T-helper 2 cell treated with Interferon-gamma antibody and Interleukin-4, amounts not matched to agents 100 ng/mL and 5 ng/mL, for 36 hours (primary cell): ENCODE measurements at regions not wholly inside any gene's neighbourhood (a gene's known extent, or its start where the extent isn't known, plus 50 kb on each side); places are given as distances from the start of the nearest gene placed in this dataset.

ENCODE experiments used
- intact Hi-C: fragments of 100-400 bp; cut with micrococcal nuclease; formaldehyde crosslinking; loops from one replicate; pipeline ENCODE4 v1.15.1; 2023

- intact Hi-C loops: no loop called here
Measured at GRCh38 chr11:116230438-116230837, 542.3 kb downstream of the BUD13 start.

GRCh38 chr11:116229236-116229970, 543.4 kb downstream of the BUD13 start:
- intact Hi-C loops: no loop called here

- intact Hi-C loops: no loop called here
Measured at GRCh38 chr11:116226731-116227130, 546.1 kb downstream of the BUD13 start.

GRCh38 chr11:116225784-116226585, 546.8 kb downstream of the BUD13 start:
- intact Hi-C loops: loop anchor here (2.0 kb wide), 1 partner anchor 901 kb away; no protein-coding TSS in a partner anchor

GRCh38 chr11:116225236-116225635, 547.6 kb downstream of the BUD13 start:
- intact Hi-C loops: loop anchor here (2.0 kb wide), 1 partner anchor 900 kb away; no protein-coding TSS in a partner anchor

- intact Hi-C loops: loop anchor here (2.0 to 5.0 kb wide), 2 partner anchors 888 to 900 kb away; no protein-coding TSS in a partner anchor
Measured at GRCh38 chr11:116224889-116225200, 547.9 kb downstream of the BUD13 start.

- intact Hi-C loops: loop anchor here (2.0 to 5.0 kb wide), 2 partner anchors 887 to 900 kb away; no protein-coding TSS in a partner anchor
Measured at GRCh38 chr11:116224154-116224888, 548.5 kb downstream of the BUD13 start.

- intact Hi-C loops: loop anchor here (5.0 kb wide), 1 partner anchor 884 kb away; no protein-coding TSS in a partner anchor
Measured at GRCh38 chr11:116221351-116221750, 551.4 kb downstream of the BUD13 start.

GRCh38 chr11:116219171-116219635, 553.6 kb downstream of the BUD13 start:
- intact Hi-C loops: no loop called here

- intact Hi-C loops: loop anchor here (1.0 kb wide), 1 partner anchor 59 kb away; no protein-coding TSS in a partner anchor
Measured at GRCh38 chr11:116217441-116217840, 555.3 kb downstream of the BUD13 start.

- intact Hi-C loops: loop anchor here (1.0 kb wide), 1 partner anchor 59 kb away; no protein-coding TSS in a partner anchor
Measured at GRCh38 chr11:116217006-116217405, 555.8 kb downstream of the BUD13 start.

GRCh38 chr11:116215471-116216113, 557.2 kb downstream of the BUD13 start:
- intact Hi-C loops: no loop called here

GRCh38 chr11:116211147-116211546, 561.6 kb downstream of the BUD13 start:
- intact Hi-C loops: no loop called here

- intact Hi-C loops: no loop called here
Measured at GRCh38 chr11:116210663-116211062, 562.1 kb downstream of the BUD13 start.

GRCh38 chr11:116209255-116209654, 563.5 kb downstream of the BUD13 start:
- intact Hi-C loops: no loop called here

GRCh38 chr11:116207421-116208141, 565.2 kb downstream of the BUD13 start:
- intact Hi-C loops: no loop called here

- intact Hi-C loops: no loop called here
Measured at GRCh38 chr11:116207019-116207418, 565.8 kb downstream of the BUD13 start.

GRCh38 chr11:116202922-116203321, 569.9 kb downstream of the BUD13 start:
- intact Hi-C loops: no loop called here

GRCh38 chr11:116200564-116200963, 572.2 kb downstream of the BUD13 start:
- intact Hi-C loops: no loop called here

GRCh38 chr11:116199182-116199581, 573.6 kb downstream of the BUD13 start:
- intact Hi-C loops: no loop called here
